ENCODE measurements at regions not wholly inside any gene's neighbourhood (a gene's known extent, or its start where the extent isn't known, plus 50 kb on each side); places are given as distances from the start of the nearest gene placed in this dataset.

GRCh38 chr2:8327371-8328100 is 354.3 kb upstream of the ID2 start (continued):
- no peak for TF ChIP-seq ZNF609 (CRISPR knock-in tag; IDR thresholded peaks at IDR 0.05; ENCODE audit: borderline replicate concordance)

- Histone ChIP-seq H3K79me2 (ENCODE audit: control insufficient read depth, insufficient read depth, low read length) (no peaks in the 10 kb centered on the region), H3K27me3 (ENCODE audit: control insufficient read depth in 2 of 2, insufficient read depth in 2 of 2, low read length in 2 of 2) (peaks cover 0 to 13% of the 10 kb centered on the region in 2 experiments; a peak in 1 of 5 replicates), H3K36me3 (ENCODE audit: control insufficient read depth, insufficient read depth, low read length) (no peaks in the 10 kb centered on the region), H2AFZ (ENCODE audit: low read depth, low read length) (peak overlapping the region; percentile 61), H3K27ac (ENCODE audit: extremely low read depth, low read depth, low read length) (no peak overlapping the region), H3K4me1 (replicated peaks in 1 of 2; ENCODE audit: control insufficient read depth in 2 of 2, insufficient read depth in 2 of 2, low read length in 2 of 2) (peaks cover 9 to 14% of the 10 kb centered on the region in 2 experiments; a peak in 4 of 5 replicates), H3K9me3 (replicated peaks; ENCODE audit: control insufficient read depth, insufficient read depth, low read depth, low read length) (no peaks in the 10 kb centered on the region), H3K4me2 (ENCODE audit: insufficient read depth, low read length) (no peak overlapping the region), H4K20me1 (replicated peaks; ENCODE audit: control insufficient read depth, insufficient read depth, low read length) (no peaks in the 10 kb centered on the region), H3K4me3 (no peak overlapping the region), H3K9me1 (ENCODE audit: control insufficient read depth, insufficient read depth, low read length) (no peaks in the 10 kb centered on the region), H3K9ac (ENCODE audit: insufficient read depth in 1 of 2, low read depth in 2 of 2, low read length in 2 of 2) (no peak overlapping the region)
- DNase-seq (ENCODE audit: extremely low read depth in 1 of 4, low spot score in 3 of 4): no peak
- TF ChIP-seq RBM22 (IDR thresholded peaks at IDR 0.05; ENCODE audit: low read depth, low read length, poor library complexity, severe bottlenecking): no peak
- TF ChIP-seq ZNF212 (CRISPR knock-in tag; IDR thresholded peaks at IDR 0.05): no peak
- TF ChIP-seq GTF2A2 (tag; IDR thresholded peaks at IDR 0.05): no peak
- TF ChIP-seq TCF3 (CRISPR knock-in tag; IDR thresholded peaks at IDR 0.05): peak; percentile 9; the same call in 1 of the 2 replicates
- no peak for TF ChIP-seq ZNF280A (IDR thresholded peaks at IDR 0.05; ENCODE audit: low read depth, partially characterized antibody)
- CTCF ChIA-PET (ENCODE audit: low intra/inter-chr PET ratio): no interaction called here
- no peak for ATAC-seq
- in situ Hi-C loops (cut with MboI) (no loop called here), intact Hi-C loops (cut with micrococcal nuclease) (no loop called here)
- POLR2A ChIA-PET: no interaction called here
- 24% methylated on average over 3 of the region's 4 CpGs for WGBS (ENCODE audit: insufficient coverage, low coverage, missing lambda C conversion rate)
- no TSS peak for BruUV-seq (replicated peaks)
- no peak for FAIRE-seq
These were observed 353.6 kb upstream of the ID2 start for GRCh38 chr2:8328217-8328616.

All from K562 (cell line).